ENCODE measurements at regions not wholly inside any gene's neighbourhood (a gene's known extent, or its start where the extent isn't known, plus 50 kb on each side); places are given as distances from the start of the nearest gene placed in this dataset.

- TF ChIP-seq EP300 (IDR thresholded peaks at IDR 0.05) (no peak), CTCF (IDR thresholded peaks at IDR 0.05) (no peak)
These were observed 169.5 kb upstream of the UBL3 start for GRCh38 chr13:30019648-30020626.
